HFF-Myc (cell line): ENCODE measurements at regions not wholly inside any gene's neighbourhood (a gene's known extent, or its start where the extent isn't known, plus 50 kb on each side); places are given as distances from the start of the nearest gene placed in this dataset.

Experiments used
- DNase-seq: peaks from one replicate; pipeline ENCODE4 v3.0.0-alpha.2; 2011; ENCODE audit warnings: low read depth; ENCODE audit errors: extremely low read depth
- H3K4me3 ChIP-seq: replicated peaks from 2 replicates; pipeline ENCODE4 v1.5.1; 2011; ENCODE audit warnings: low read depth, mild to moderate bottlenecking, control low read depth, low read length
- TF ChIP-seq, protein P1 (sequence below): IDR thresholded peaks from 2 replicates; pipeline ENCODE4 v1.5.1; 2012; ENCODE audit warnings: mild to moderate bottlenecking, low read depth, low read length, control low read depth; ENCODE audit errors: missing control alignments

GRCh38 chr4:145340071-145340675 is 141.5 kb upstream of the SMAD1 start:
- no peak for DNase-seq
- H3K4me3 ChIP-seq = no peak overlapping the region
- TF ChIP-seq, protein P1, sequence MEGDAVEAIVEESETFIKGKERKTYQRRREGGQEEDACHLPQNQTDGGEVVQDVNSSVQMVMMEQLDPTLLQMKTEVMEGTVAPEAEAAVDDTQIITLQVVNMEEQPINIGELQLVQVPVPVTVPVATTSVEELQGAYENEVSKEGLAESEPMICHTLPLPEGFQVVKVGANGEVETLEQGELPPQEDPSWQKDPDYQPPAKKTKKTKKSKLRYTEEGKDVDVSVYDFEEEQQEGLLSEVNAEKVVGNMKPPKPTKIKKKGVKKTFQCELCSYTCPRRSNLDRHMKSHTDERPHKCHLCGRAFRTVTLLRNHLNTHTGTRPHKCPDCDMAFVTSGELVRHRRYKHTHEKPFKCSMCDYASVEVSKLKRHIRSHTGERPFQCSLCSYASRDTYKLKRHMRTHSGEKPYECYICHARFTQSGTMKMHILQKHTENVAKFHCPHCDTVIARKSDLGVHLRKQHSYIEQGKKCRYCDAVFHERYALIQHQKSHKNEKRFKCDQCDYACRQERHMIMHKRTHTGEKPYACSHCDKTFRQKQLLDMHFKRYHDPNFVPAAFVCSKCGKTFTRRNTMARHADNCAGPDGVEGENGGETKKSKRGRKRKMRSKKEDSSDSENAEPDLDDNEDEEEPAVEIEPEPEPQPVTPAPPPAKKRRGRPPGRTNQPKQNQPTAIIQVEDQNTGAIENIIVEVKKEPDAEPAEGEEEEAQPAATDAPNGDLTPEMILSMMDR = no peak

DNA sequence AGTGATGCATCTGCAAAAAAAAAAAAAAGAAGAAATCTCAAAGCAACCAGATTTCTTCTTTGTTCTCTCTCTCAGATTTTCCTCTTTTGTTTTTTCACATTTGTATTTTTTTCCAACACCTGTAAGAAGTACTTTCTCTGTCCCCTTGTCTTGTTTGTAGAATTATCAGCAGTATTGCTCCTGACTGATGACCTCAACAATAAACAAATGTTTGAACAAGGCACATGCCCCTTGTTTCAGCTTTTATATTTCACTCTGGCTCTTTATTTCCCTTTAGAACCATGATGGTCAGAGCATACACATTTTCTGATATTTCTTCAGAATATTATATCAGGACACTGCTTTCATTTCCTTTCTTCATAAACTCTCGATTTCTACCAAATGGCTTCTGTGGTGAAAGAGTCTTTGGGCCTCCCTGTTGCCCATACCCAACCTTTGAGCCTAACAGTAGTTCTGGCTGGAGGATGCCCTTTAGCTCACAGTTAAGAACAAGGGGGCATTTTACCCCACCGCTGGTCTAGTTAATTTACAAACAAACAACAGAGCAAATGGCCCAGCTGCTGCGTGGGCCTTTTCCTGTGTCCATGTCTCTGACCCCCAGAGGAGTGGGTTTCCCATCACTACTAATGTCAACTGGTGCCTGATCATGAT is 142.5 kb upstream of the SMAD1 start:
- H3K4me3 ChIP-seq = no peak overlapping the region
- no peak for DNase-seq
- TF ChIP-seq, protein P1 = no peak

GRCh38 chr4:145338568-145338967 is 143.1 kb upstream of the SMAD1 start:
- TF ChIP-seq, protein P1 = no peak
- DNase-seq = no peak
- H3K4me3 ChIP-seq = no peak overlapping the region

- H3K4me3 ChIP-seq = no peak overlapping the region
- DNase-seq = no peak
- TF ChIP-seq, protein P1 = no peak
Measured at GRCh38 chr4:145337391-145337790, 144.3 kb upstream of the SMAD1 start.

DNA sequence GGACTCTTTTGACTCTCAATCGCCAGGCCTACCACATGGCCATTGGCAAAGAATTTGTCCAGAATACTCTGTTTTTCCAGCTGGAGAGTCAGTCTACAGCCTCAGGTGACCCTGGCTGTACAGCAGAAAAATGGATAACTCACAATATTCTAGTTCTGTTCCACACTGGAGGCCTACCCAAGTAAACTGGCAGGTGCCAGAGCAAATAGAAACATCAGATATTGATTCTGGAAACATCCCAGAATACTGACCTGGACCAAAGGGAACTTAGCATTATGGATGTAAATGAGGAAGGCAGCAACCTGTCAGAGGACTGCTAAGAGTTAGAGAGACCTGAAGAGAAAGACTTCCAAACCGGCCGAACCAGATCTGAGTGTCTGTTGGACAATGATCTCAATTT is 147.9 kb upstream of the SMAD1 start:
- no peak for DNase-seq
- TF ChIP-seq, protein P1 = no peak
- no peak overlapping the region for H3K4me3 ChIP-seq

DNA sequence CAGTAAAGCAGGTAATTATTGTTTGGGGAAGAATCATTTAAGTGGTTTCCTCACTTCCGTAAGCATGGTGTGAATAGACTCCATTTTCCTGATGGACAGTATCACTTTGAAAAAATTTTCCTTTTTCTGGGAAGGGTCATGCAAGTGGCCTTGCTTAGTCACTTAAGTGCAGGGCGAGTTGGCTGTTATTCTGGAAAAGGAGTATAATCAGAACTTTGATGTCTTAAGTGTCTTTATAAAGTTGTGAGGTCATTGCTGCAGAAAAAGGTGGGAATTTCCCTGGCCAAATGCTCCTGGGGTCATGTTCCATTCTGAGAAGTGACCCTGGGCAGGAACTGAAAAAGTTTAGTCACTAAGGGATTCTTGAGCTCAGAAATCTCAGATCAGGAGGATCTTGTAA is 146.1 kb upstream of the OTUD4 start:
- DNase-seq = no peak
- H3K4me3 ChIP-seq = no peak overlapping the region
- TF ChIP-seq, protein P1 = no peak

DNA sequence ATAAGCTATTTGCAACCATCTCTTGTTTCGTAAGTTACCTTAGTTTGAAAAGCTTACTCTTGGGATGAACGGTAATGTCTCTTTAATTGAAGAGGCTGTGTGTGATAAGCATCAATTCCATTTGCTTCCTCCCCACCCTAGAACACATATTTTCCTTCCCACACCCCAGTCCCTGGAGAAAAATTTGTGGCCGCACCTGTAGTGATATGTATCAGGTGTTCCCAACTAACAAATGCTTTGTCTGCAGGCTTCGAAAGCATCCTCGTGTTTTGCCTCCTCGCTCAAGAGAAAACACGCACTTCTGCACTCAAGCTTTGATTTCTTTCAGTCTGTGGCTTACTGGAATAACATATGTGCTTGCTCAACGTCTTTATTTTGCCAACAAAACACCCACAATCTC is 143.8 kb upstream of the OTUD4 start:
- H3K4me3 ChIP-seq = no peak overlapping the region
- no peak for DNase-seq
- TF ChIP-seq, protein P1 = no peak
